ENCODE measurements at regions not wholly inside any gene's neighbourhood (a gene's known extent, or its start where the extent isn't known, plus 50 kb on each side); places are given as distances from the start of the nearest gene placed in this dataset.

- DNase-seq: no peak
Measured at GRCh38 chr12:31778687-31779086, 49.9 kb upstream of the AMN1 start.

All from activated CD4-positive, alpha-beta T cell treated with anti-CD3 and anti-CD28 coated beads for 48 hours (primary cell).